Endothelial cell of umbilical vein (primary cell): ENCODE measurements at regions not wholly inside any gene's neighbourhood (a gene's known extent, or its start where the extent isn't known, plus 50 kb on each side); places are given as distances from the start of the nearest gene placed in this dataset.
A peak's percentile ranks its signal among the peaks of the same experiment; 100 is the strongest.

ENCODE experiments used
- CTCF ChIP-seq, 2 donors: IDR thresholded peaks; 1 replicate in 1 of 2; 2 replicates in 1 of 2; pipeline ENCODE4 v1.5.1; 2011; ENCODE audit warnings: low read length in 2 of 2, mild to moderate bottlenecking in 2 of 2, moderate library complexity in 2 of 2, control low read depth in 1 of 2, inconsistent platforms in 1 of 2, low read depth in 1 of 2; ENCODE audit not compliant: insufficient read depth in 1 of 2; ENCODE audit errors: extremely low read depth in 1 of 2
- EZH2 ChIP-seq: IDR thresholded peaks from 2 replicates; pipeline ENCODE4 v1.6.1; 2012; ENCODE audit warnings: borderline replicate concordance, low read depth, mild to moderate bottlenecking, moderate library complexity, low read length, inconsistent platforms; ENCODE audit not compliant: severe bottlenecking
- FOS ChIP-seq: IDR thresholded peaks from 2 replicates; pipeline ENCODE4 v1.6.1; 2011; ENCODE audit warnings: mild to moderate bottlenecking, low read length, moderate library complexity, borderline replicate concordance; ENCODE audit not compliant: insufficient read depth
- GATA2 ChIP-seq: IDR thresholded peaks from 2 replicates; pipeline ENCODE4 v1.7.0; 2011; ENCODE audit warnings: low read depth, mild to moderate bottlenecking, moderate library complexity, mixed read lengths, low read length; ENCODE audit not compliant: insufficient read length, insufficient read depth
- JUN ChIP-seq: IDR thresholded peaks from 2 replicates; pipeline ENCODE4 v1.6.1; 2011; ENCODE audit warnings: borderline replicate concordance, low read depth; ENCODE audit not compliant: insufficient read length, insufficient read depth
- MAX ChIP-seq: IDR thresholded peaks from 2 replicates; pipeline ENCODE4 v1.6.1; 2011; ENCODE audit not compliant: insufficient read depth, insufficient read length
- MYC ChIP-seq: IDR thresholded peaks from one replicate; pipeline ENCODE4 v1.6.1; 2011; ENCODE audit warnings: mild to moderate bottlenecking, low read depth, low read length
- POLR2A ChIP-seq: IDR thresholded peaks from 2 replicates; pipeline ENCODE4 v1.6.1; 2012; ENCODE audit warnings: low read depth, mild to moderate bottlenecking, control low read depth, low read length
- POLR2AphosphoS5 ChIP-seq: IDR thresholded peaks from 2 replicates; pipeline ENCODE4 v1.6.1; 2012; ENCODE audit warnings: low read depth, mild to moderate bottlenecking, control low read depth, low read length, moderate library complexity; ENCODE audit not compliant: insufficient read depth

DNA sequence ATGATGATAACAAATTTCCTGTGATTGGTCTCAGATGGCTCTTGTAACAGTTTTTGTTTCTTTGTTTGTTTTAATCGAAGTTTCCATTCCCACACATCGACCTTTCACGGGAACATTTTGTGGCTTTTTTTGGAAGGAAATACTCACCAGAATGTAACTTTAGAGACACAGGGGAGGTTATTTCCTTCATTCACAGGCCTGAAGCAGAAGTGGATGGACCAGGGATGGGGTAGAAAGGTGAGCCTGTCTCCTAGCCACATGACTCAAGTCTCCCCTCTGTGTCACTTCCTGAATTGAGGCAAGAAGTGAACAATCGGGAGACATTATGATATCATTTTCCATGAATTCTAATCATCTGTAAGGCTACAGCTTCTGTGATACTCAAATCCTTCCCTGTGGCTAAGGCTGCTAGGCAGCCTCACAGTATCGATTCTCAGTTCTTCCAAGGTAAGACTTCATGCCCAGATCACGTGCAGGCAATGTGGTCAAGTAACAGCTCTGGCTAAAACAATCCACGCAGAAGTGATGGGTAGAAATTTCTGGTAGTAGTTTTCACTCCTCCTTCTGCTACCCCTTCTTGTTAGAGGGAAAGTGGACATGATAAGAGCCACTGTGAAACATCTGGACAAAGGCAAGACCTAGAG is 203.9 kb upstream of the NEBL start:
- TF ChIP-seq CTCF (IDR thresholded peaks at IDR 0.05; ENCODE audit: extremely low read depth in 1 of 2, insufficient read depth in 1 of 2, low read depth in 1 of 2, low read length in 2 of 2) (no peak), POLR2A (no peak), MAX (no peak), EZH2 (no peak), JUN (no peak), MYC (no peak), POLR2AphosphoS5 (no peak), FOS (peak; percentile 66), GATA2 (no peak)
